ENCODE measurements at regions not wholly inside any gene's neighbourhood (a gene's known extent, or its start where the extent isn't known, plus 50 kb on each side); places are given as distances from the start of the nearest gene placed in this dataset.

DNA sequence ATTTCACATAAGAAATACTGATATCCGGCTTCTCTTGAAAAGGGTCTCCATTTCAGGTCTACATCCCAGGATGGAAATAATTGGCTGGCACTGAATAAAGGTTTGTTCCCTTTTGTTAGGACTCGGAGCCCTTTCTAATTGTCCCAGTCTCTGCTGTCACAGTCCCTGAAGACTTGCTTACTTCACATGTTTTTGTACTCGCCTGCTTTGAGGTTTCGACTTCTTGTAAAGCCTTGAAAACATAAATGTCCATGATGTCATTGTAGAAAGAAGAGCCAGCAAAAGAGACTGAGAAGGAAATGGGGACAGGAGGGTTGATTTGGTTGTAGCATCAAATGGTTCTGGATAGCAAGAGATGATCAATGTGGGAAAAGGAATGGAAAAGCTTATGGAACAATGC lies 963.4 kb upstream of the SEMA6D start:
- DNase-seq, result no peak

DNA sequence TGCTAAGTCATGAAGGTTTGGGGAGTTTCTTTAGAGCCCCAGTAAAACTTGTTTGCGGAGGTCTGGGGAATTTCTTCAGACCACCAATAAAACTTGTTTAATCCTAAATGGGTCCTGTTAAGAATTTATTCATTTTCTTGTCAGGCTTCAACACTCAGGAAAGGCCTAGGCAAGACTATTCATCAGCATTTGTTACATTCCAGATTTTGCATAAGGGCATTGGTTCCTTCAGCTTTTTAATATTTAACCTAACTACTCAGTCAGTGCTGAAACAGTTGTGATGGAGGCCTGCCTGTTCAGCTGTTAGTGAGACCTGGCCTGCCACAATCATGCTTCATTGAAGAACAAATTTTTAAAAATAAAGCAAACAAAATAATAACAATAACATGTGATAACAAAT lies 954.2 kb upstream of the SEMA6D start:
- DNase-seq, result no peak

GRCh38 chr15:46764851-46765250 lies 952.5 kb upstream of the SEMA6D start:
- no peak for DNase-seq

DNA sequence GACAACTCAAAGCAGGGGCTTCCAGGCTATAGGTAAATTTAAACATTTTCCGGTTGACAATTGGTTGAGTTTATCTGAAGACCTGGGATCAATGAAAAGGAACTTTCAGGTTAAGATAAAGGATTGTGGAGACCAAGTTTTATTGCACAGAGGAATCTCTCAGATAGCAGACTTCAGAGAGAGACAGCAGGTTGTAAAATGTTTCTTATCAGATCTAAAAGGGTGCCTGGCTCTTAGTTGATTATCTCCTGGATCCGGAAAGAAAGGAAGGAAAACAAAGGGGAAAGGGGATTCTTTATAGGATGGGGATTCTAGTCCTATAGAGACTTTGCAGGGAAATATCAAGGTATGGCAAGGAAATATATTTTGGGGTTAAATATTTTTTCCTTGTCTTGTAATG lies 951.3 kb upstream of the SEMA6D start:
- DNase-seq, result no peak

DNA sequence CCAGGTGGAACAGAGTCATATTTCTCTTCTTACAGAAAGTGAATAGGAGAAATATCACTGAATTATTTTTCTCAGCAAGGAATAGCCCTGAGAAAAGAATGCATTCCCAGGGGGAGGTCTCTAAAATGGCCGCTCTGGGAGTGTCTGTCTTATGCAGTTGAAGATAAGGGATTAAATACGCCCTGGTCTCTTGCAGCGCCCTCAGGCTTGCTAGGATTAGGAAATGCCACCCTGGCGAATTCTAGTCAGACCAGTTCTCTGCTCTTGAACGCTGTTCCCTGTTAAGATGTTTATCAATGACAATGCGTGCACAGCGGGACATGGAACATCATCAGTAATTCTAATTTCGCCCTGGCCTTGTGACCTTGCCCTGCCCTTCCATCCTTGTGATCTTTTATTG lies 949.0 kb upstream of the SEMA6D start:
- DNase-seq, result no peak

DNA sequence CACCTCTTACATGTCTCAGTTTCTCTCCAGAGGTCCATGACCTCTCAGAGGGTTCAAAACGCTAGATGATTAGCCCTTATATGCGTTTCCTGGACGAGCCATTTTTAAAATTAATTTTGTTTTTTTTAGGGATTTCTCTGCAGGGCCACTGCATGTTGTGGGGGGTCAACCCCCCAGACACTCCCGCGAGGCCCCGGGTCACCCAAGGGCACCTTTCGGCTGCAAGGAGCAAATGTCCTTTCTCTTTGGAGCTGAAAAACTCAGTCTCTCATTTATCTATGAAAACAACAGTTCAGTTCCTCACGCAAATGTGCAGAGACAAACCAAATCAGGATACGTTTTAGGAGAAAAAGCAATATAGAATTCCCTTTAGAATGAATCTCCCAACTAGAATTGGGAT lies 944.3 kb upstream of the SEMA6D start:
- no peak for DNase-seq

GRCh38 chr15:46778876-46779275 lies 938.4 kb upstream of the SEMA6D start:
- no peak for DNase-seq

GRCh38 chr15:46786590-46787285 lies 930.6 kb upstream of the SEMA6D start:
- no peak for DNase-seq

DNA sequence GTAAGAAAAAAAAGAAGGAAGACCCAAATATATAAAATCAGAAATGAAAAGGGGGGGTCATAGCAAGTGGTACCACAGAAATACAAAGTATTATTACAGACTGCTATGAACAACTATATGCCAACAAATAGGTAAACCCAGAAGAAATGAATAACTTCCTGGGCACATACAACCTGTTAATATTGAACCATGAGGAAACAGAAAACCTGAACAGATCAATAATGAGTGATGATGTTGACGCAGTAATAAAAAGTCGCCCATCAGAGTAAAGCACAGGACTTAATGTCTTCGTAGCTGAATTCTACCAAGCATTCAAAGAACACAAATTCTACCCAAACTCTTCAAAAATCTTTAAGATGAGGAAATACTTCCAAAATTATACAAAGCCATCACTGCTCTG lies 921.6 kb upstream of the SEMA6D start:
- no peak for DNase-seq

DNA sequence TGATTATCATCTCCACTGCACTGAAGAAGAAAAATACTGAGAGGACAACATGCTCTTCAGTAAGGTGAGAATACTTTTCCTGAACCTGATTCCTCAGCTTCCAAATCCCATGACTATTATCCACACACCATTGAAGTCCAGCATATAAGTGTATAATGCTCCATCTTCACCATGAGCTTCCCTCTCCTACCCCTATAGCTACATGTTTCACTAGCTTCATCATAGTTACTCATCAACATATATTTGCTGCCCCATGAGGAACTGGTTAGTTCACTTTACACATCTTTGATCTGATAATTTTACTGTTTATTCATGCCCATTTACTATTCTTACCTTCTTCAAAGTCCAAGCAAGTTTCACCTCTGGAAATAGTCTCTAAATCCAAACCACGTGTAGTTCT lies 908.5 kb upstream of the SEMA6D start:
- DNase-seq, result no peak

- DNase-seq, result no peak
Observed at GRCh38 chr15:46815240-46815639, 902.1 kb upstream of the SEMA6D start.

GRCh38 chr15:46815765-46816164 lies 901.5 kb upstream of the SEMA6D start:
- DNase-seq, result no peak

- no peak for DNase-seq
Observed at GRCh38 chr15:46848704-46849103, 868.6 kb upstream of the SEMA6D start.

DNA sequence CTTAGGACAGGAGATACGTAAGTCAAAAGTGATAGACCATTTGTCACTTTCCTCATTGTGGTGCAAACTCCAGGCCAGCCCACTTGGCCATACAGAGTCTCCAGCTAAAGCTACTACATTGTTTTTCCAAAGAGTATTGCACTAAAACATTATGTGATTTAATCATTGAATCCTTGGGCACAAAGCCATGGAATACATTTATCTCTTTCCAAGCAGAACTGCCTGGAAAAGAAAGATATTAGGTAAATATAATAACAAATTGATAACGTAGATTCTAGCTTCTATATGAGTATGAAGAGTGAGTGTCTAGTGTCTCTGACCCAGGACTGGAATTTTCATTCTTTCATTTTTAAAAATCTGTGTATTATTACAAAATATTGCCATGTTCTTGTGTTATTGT lies 863.7 kb upstream of the SEMA6D start:
- no peak for DNase-seq

DNA sequence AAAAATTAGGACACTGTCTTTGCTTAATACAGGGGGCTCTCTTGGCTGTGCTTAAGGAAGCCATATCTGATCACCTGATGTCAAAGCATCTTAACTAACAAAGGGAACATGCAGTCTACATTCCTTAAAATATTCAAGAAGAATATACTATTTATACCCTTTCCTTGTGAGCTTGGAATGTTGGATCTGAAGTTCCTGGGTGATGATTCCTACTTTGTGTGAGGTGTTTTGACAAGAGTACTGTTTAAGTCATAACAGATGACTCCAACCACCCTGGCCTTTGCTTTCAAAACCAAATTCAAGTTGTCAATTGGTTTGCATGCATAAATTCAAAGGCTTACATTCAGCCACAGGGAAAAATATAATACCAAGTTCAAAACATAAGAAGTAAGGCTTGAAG lies 862.7 kb upstream of the SEMA6D start:
- no peak for DNase-seq

GRCh38 chr15:46855388-46855787 lies 861.9 kb upstream of the SEMA6D start:
- no peak for DNase-seq

GRCh38 chr15:46856839-46857502 lies 860.3 kb upstream of the SEMA6D start:
- DNase-seq, result no peak

DNA sequence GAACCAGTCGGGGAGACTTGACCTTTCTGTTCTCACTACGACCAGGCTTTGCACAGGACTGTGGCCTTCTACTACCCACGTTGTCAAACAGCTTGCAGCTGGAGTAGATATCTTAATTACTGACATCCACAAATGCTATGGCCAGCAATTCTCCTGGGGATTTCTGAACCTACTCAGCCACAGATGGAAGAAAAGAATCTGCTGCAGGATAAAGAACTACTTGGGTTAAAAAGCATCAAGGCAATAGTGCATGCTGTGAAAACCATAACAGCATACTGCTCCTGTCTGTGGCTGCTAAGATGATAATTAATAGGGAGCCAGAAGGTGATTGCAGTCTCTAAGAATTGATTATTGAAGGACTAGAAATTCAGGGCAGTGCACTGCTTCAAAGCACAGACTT lies 859.2 kb upstream of the SEMA6D start:
- no peak for DNase-seq

DNA sequence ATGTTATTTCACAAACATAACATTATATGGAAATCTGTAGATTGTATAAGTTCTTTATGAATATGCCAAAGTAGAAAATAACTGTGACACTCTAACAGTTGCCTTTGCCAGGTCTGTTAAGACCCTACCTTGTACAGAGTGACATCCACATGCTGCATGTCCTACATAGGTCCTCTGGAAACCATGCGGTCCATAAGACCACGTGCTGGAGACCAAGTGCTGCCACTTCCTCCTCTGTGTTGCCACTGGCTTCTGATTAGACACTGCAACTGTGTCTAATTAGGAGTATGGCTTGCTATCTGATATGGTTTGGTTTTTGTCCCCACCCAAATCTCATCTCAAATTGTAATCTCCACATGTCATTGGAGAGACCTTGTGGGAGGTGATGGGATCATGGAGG lies 855.5 kb upstream of the SEMA6D start:
- DNase-seq, result no peak

DNA sequence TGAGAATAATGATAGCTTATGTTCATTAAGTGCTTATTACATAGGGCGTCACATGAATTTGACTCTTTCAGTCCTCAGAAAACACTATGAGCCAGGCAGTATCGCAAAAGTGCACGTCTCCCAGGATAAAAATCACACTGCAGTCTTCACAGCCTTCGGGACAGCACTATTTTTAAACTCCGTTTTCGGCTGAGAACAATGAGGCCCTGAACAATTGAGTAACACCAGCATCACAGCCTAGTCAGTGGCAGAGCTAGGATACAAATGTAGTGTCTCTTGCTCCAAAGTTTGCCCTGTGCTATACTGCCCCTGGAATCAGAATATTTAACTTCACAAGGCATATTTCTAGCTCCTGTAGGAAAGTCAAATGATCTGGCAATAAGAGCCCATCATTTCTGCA lies 852.1 kb upstream of the SEMA6D start:
- DNase-seq, result no peak

GRCh38 chr15:46872286-46872980 lies 844.9 kb upstream of the SEMA6D start:
- no peak for DNase-seq

- DNase-seq, result no peak
Observed at GRCh38 chr15:46872981-46873330, 844.3 kb upstream of the SEMA6D start.

DNA sequence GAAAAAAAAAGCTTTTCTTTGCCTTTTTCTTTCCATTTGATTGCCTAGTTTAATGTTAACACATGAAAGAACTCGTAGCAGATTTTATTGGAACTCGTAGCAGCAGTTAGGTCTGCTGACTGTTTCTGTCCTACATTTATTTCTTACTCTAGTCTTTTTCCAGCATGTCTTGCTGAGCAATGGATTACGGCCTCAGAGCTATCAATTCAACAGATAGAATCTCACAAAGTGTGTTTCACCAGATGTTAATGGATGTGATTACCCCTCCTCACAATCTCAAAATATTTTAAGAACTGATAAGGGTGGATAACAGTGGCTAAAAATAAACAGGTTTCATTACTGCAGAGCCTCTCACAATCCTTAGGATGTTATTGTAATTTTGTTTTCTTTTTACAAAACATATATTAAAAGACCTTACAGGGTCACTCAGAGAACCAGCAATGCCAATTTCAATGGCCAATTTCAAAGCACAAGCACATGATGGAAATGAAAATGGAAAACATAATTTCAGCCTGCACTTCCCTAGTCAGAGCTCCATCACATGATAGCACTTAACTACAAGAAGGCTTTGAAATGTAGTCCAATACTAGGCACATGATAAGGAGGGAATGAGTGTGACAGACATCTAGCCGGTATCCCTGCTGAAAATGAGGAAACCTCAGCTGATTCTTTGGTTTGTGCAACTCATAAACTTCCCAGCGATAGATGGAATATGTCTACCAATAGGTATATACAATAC lies 838.1 kb upstream of the SEMA6D start:
- DNase-seq, result no peak

DNA sequence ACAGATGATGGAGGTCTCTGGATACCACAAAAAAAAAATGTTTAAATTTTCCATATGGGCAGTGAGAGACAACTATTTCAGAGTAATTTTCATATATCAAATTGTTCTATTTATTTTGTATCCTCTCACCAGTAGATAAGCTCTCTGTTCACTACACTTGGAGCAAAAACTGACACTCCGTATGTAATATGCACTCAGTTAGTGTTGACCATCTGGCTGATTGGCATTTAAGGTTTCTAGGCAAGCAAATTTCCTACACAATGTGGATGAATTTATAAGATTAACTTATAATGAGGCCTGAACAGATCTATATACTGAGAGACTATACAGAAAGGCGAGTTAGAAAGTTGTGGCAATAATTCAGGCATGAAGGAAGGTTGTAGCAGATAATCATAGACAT lies 836.5 kb upstream of the SEMA6D start:
- DNase-seq, result no peak

All from CD4-positive, alpha-beta T cell treated with Interferon gamma for 1 hour (primary cell).